Cardiac fibroblast (primary cell): ENCODE measurements at regions not wholly inside any gene's neighbourhood (a gene's known extent, or its start where the extent isn't known, plus 50 kb on each side); places are given as distances from the start of the nearest gene placed in this dataset.

ENCODE experiments used
- DNase-seq, 2 donors: peaks; one replicate each; pipeline versions ENCODE4 v3.0.0 to v3.0.0-alpha.2; 2010; ENCODE audit warnings: low read depth in 2 of 2
- H3K4me3 ChIP-seq, 2 donors: replicated peaks in 1 of 2; 1 replicate in 1 of 2; 2 replicates in 1 of 2; pipeline ENCODE4 v1.5.1; 2011; ENCODE audit warnings: low read depth in 2 of 2, low read length in 2 of 2, mild to moderate bottlenecking in 2 of 2, moderate library complexity in 1 of 2
- TF ChIP-seq, protein P1 (sequence below): IDR thresholded peaks from one replicate; pipeline ENCODE4 v1.5.1; 2011; ENCODE audit warnings: low read depth, mild to moderate bottlenecking, low read length, inconsistent platforms

DNA sequence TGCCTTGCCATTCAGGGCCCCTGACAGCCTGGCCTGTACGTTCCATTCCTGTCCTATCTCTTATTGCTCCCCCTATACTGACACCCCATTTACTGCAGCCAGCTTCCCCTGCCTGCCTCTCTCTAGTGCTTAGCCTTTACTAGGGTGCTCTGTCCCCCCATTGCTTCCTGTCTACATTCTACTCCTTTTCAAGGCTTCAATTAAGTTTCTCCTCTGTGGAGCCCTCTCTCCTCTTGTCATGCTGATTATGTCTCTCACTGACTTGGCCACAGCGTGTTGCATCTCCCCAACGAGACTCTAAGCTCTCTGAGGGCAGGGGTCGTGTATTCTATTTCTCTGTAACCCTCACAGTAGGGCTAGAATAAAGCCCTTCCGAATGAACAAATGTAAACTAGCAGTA is 185.2 kb downstream of the RPLP1 start:
- TF ChIP-seq, protein P1, sequence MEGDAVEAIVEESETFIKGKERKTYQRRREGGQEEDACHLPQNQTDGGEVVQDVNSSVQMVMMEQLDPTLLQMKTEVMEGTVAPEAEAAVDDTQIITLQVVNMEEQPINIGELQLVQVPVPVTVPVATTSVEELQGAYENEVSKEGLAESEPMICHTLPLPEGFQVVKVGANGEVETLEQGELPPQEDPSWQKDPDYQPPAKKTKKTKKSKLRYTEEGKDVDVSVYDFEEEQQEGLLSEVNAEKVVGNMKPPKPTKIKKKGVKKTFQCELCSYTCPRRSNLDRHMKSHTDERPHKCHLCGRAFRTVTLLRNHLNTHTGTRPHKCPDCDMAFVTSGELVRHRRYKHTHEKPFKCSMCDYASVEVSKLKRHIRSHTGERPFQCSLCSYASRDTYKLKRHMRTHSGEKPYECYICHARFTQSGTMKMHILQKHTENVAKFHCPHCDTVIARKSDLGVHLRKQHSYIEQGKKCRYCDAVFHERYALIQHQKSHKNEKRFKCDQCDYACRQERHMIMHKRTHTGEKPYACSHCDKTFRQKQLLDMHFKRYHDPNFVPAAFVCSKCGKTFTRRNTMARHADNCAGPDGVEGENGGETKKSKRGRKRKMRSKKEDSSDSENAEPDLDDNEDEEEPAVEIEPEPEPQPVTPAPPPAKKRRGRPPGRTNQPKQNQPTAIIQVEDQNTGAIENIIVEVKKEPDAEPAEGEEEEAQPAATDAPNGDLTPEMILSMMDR: no peak
- no peak overlapping the region for H3K4me3 ChIP-seq
- DNase-seq: no peak

DNA sequence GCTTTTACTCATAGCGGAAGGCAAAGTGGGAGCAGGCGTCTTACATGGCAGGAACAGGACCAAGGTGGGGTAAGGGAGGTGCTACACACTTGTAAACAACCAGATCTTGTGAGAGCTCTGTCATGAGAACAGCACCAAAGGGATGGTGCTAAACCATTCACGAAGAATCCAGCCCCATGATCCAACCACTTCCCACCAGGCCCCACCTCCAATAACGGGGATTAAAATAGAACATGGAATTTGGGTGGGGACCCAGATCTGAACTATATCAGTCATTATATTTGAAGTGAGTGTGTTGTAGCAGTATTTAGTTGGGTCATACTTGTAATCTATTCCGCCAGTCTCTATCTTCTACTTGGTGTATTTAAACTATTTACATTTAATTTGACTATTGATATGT is 190.9 kb downstream of the RPLP1 start:
- DNase-seq: no peak
- TF ChIP-seq, protein P1: no peak
- no peak overlapping the region for H3K4me3 ChIP-seq

DNA sequence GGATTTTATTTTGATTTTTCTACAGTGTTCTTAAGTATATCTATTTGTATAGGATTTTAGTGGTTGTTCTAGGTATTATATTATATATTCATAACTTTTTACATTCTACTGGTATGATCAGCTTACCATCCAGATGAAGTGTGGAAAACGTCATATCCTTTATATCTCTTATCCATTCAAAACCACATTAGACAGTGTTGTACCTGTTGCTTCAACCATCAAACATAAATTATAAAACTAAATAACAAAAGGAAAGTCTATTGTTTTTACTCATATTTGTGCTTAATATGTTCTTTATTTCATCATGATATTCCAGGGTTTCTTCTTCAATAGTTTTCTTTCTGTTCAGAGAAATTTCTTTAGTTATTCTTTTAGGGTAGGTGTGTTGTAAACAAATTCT is 191.4 kb downstream of the RPLP1 start:
- DNase-seq: no peak
- TF ChIP-seq, protein P1: no peak
- H3K4me3 ChIP-seq: no peak overlapping the region

DNA sequence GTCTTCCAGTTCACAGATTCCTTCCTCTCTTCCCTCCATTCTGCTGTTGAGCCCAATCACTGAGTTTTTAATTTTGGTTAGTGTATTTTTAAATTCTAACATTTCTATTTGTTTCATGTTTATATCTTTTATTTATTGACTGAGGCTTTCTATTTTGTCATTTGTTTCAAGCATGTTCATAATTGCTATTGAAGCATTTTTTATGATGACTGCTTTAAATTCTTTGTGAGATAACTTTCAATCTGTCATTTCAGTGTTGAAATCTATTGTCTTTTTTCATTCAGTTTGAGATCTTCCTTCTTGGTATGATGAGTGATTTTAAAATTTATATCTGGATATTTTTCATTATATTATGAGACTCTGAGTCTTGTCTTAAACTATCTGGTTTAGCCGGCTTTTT is 192.3 kb downstream of the RPLP1 start:
- DNase-seq: no peak
- no peak overlapping the region for H3K4me3 ChIP-seq
- TF ChIP-seq, protein P1: no peak

DNA sequence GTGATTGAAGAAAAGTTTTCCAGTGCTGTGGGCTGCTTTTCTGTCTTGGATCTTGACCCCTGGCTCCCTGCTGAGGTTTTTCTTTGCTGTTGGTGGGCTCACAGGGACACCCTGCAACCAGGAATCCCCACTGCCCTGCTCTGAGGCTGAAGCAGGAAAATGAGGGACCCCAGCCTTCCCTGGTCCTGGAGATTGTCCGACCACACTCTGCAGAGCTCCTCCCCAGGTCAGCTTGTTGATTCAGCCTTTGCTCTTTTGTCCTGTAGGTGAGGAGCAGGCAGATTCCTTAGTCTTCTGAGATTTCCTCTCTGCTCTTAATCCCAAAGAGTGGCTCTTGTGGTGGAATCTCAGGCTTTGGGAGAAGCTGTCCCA is 194.5 kb downstream of the RPLP1 start:
- TF ChIP-seq, protein P1: no peak
- no peak overlapping the region for H3K4me3 ChIP-seq
- no peak for DNase-seq

DNA sequence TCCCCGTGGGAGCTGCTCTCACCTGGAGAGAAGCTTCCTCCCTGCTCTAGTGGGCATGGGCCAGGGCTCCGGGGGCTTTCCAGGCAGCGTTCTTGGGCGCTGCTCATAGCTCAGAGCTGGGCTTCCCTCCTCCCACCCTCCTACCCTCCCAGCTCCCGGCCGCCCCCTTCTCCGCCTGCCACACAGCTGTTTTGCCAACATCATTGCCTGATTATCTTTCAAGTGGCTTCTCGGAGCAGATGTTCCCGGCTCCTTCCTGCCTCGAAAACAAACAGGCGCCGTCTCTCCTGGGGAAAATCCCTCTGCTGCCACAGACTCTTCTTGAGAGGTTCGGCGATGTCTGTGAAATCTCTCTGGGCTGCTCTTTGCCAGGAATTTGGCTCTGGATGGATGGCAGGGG is 195.6 kb downstream of the RPLP1 start:
- H3K4me3 ChIP-seq: no peak overlapping the region
- TF ChIP-seq, protein P1: no peak
- no peak for DNase-seq

DNA sequence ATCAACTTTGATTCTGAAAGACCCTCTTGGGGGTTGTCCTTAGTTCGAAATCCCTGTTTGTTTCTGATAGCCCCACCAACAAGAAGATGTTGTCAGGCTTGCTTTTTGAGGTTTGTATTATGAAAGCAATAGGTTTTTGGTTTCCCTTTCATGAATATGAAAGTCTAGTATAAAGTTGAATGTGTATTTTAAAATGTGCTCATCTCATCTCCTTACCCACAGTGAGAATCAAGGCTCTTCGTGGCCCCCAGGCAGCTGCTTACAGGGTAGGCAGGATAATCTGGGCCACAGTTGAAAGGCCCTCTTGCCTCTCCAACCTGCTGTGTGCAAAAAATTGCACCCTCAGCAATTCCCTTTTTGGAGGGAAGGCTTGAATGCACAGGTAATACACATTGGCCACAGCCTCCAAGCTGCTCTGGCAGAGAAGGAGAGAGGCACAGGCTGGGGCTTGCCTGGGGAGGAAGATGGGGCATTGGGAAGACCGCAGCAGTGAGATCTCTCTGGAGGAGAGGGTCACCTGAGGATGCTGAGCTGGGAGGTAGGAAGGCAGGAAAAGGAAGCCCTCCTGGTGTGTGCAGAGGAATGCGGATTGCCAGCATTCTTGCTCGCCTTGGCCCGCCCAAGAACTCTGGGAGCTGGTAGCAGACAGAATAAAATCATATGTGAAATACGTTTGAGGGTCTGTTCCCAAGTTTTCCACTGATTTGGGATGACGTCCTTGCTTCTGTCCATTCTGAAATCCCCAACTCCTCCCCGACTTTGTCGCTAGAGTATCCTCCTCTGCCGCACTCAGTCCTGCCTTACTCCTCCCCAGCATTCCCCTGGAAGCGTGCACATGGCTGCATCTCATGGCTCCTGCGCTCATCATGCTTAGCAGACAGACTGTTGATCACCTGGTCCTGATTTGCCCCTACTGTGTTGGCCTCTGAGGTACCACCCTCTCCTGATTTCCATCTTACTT is 196.4 kb downstream of the RPLP1 start:
- H3K4me3 ChIP-seq: no peak overlapping the region
- TF ChIP-seq, protein P1: no peak
- no peak for DNase-seq
